Esophagus muscularis mucosa (tissue), 4 donors: ENCODE measurements at regions not wholly inside any gene's neighbourhood (a gene's known extent, or its start where the extent isn't known, plus 50 kb on each side); places are given as distances from the start of the nearest gene placed in this dataset.

Experiments
- EP300 ChIP-seq: sonication (generic); formaldehyde crosslinking; IDR thresholded peaks from one replicate; pipeline ENCODE4 v1.6.1; 2017; ENCODE audit warnings: antibody characterized with exemption
- POLR2A ChIP-seq: fragments of 450-650 bp; IDR thresholded peaks from one replicate; pipeline ENCODE4 v1.6.1; 2017; ENCODE audit warnings: antibody characterized with exemption, moderate library complexity, mild to moderate bottlenecking, low read depth
- POLR2AphosphoS5 ChIP-seq, 2 donors: sonication (generic); formaldehyde crosslinking; IDR thresholded peaks; one replicate each; pipeline ENCODE4 v1.6.1; 2017; ENCODE audit warnings: antibody characterized with exemption in 2 of 2
- TF ChIP-seq, protein P1 (sequence below), 3 experiments: fragments of 200-600 bp in 2 of 3; fragments of 450-650 bp in 1 of 3; sonication (generic) in 2 of 3; IDR thresholded peaks; one replicate each; pipeline ENCODE4 v1.5.1; 2017 to 2019; ENCODE audit warnings: antibody characterized with exemption in 3 of 3, mild to moderate bottlenecking in 2 of 3, moderate library complexity in 1 of 3

DNA sequence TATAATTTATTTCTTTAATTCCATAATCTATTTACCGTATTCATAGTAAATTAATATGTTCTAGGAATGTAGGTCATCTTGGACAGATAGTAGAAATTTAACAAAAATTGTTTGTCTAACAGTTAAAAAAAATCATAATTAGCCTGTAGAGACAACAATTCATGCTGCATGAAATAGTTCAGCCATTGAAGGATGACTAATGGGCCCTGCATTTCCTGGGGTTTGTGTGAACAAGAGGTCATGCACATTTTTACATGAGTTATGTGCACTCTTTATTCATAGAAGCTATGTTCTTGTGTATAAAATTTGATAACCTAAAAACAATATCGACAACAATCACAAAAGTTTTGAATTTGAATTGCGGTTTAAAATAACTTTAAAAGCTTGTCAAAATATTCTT, 1663.6 kb downstream of the SUCLG1 start:
- TF ChIP-seq, protein P1, sequence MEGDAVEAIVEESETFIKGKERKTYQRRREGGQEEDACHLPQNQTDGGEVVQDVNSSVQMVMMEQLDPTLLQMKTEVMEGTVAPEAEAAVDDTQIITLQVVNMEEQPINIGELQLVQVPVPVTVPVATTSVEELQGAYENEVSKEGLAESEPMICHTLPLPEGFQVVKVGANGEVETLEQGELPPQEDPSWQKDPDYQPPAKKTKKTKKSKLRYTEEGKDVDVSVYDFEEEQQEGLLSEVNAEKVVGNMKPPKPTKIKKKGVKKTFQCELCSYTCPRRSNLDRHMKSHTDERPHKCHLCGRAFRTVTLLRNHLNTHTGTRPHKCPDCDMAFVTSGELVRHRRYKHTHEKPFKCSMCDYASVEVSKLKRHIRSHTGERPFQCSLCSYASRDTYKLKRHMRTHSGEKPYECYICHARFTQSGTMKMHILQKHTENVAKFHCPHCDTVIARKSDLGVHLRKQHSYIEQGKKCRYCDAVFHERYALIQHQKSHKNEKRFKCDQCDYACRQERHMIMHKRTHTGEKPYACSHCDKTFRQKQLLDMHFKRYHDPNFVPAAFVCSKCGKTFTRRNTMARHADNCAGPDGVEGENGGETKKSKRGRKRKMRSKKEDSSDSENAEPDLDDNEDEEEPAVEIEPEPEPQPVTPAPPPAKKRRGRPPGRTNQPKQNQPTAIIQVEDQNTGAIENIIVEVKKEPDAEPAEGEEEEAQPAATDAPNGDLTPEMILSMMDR (IDR thresholded peaks at IDR 0.05): no peak
- no peak for TF ChIP-seq EP300
- TF ChIP-seq POLR2AphosphoS5 (IDR thresholded peaks at IDR 0.05): no peak
- TF ChIP-seq POLR2A: no peak
